Bone marrow (tissue), 2 donors: ENCODE measurements at regions not wholly inside any gene's neighbourhood (a gene's known extent, or its start where the extent isn't known, plus 50 kb on each side); places are given as distances from the start of the nearest gene placed in this dataset.

Source experiments
- DNase-seq, 2 donors: peaks; one replicate each; lab custom pipeline; 2025; lab: John Stamatoyannopoulos, UW

- no peak for DNase-seq
Measured at GRCh38 chr3:187931101-187931500, 185.8 kb upstream of the BCL6 start.

GRCh38 chr3:187931770-187932278 lies 186.6 kb upstream of the BCL6 start:
- no peak for DNase-seq

GRCh38 chr3:187932530-187932929 lies 187.3 kb upstream of the BCL6 start:
- DNase-seq = no peak

GRCh38 chr3:187935623-187936156 lies 190.4 kb upstream of the BCL6 start:
- DNase-seq = no peak

- DNase-seq = no peak
Measured at GRCh38 chr3:187936676-187937075, 191.4 kb upstream of the BCL6 start.

- no peak for DNase-seq
Measured at GRCh38 chr3:187939891-187940290, 194.6 kb upstream of the BCL6 start.

GRCh38 chr3:187941135-187941847 lies 196.0 kb upstream of the BCL6 start:
- DNase-seq = no peak

- no peak for DNase-seq
Measured at GRCh38 chr3:187941848-187942194, 196.6 kb upstream of the BCL6 start.

- DNase-seq = no peak
Measured at GRCh38 chr3:187942658-187943241, 197.5 kb upstream of the BCL6 start.

GRCh38 chr3:187943677-187944389 lies 198.6 kb upstream of the BCL6 start:
- DNase-seq = no peak

GRCh38 chr3:187944390-187945179 lies 199.3 kb upstream of the BCL6 start:
- DNase-seq = no peak

- DNase-seq = no peak
Measured at GRCh38 chr3:187945374-187945773, 200.1 kb upstream of the BCL6 start.

- no peak for DNase-seq
Measured at GRCh38 chr3:187946163-187946691, 201.0 kb upstream of the BCL6 start.

GRCh38 chr3:187946981-187947380 lies 201.7 kb upstream of the BCL6 start:
- DNase-seq = no peak

GRCh38 chr3:187947927-187948682 lies 202.8 kb upstream of the BCL6 start:
- DNase-seq = no peak

- no peak for DNase-seq
Measured at GRCh38 chr3:187949093-187949820, 204.0 kb upstream of the BCL6 start.

- no peak for DNase-seq
Measured at GRCh38 chr3:187950671-187951070, 203.3 kb upstream of the LPP start.

- DNase-seq = peak in 1 of 2 donors; percentile 90
Measured at GRCh38 chr3:187951452-187952190, 202.3 kb upstream of the LPP start.

GRCh38 chr3:187952849-187953248 lies 201.1 kb upstream of the LPP start:
- no peak for DNase-seq

- no peak for DNase-seq
Measured at GRCh38 chr3:187954516-187954872, 199.5 kb upstream of the LPP start.
